GM12878 (cell line): ENCODE measurements at regions not wholly inside any gene's neighbourhood (a gene's known extent, or its start where the extent isn't known, plus 50 kb on each side); places are given as distances from the start of the nearest gene placed in this dataset.

Experiments
- ATAC-seq: fragments of 200-7000 bp; cut with Tn5 transposase; 3 replicates; pipeline ENCODE4 v1.9.1; 2020; ENCODE audit warnings: mild to moderate bottlenecking, moderate library complexity
- BruUV-seq: library from RNA; stranded (reverse); fragments of 400-500 nt; replicated peaks from 2 replicates; lab custom pipeline; 2021; lab: Mats Ljungman, UMichigan
- CTCF ChIA-PET: fragments of 300-600 bp; sonication (Branson Sonifier 250); formaldehyde crosslinking; extraction: SDS; loops from one replicate; lab custom pipeline; 2021; ENCODE audit warnings: inconsistent platforms; lab: Yijun Ruan, JAX
- POLR2A ChIA-PET: fragments of 350-600 bp; formaldehyde crosslinking; extraction: SDS; loops from one replicate; lab custom pipeline; 2021; ENCODE audit warnings: inconsistent platforms; lab: Charles Lee
- RAD21 ChIA-PET: fragments of 300-600 bp; sonication (Branson Sonifier 250); formaldehyde crosslinking; loops from one replicate; lab custom pipeline; 2023; ENCODE audit warnings: antibody characterized with exemption; ENCODE audit not compliant: unreplicated experiment; lab: Charles Lee
- SMC1A ChIA-PET: fragments of 300-600 bp; sonication (Branson Sonifier 250); formaldehyde crosslinking; loops from one replicate; lab custom pipeline; 2023; ENCODE audit not compliant: unreplicated experiment, uncharacterized antibody; lab: Charles Lee
- DNase-seq: peaks from one replicate; pipeline ENCODE4 v3.0.0-alpha.2; 2011; ENCODE audit warnings: low read depth, low spot score
- FAIRE-seq: peaks from 3 replicates; lab custom pipeline; 2011; peaks lifted over from hg19 to GRCh38; lab: Jason Lieb, UNC
- H2AFZ ChIP-seq: 2 replicates; pipeline ENCODE4 v1.6.0; 2011; ENCODE audit warnings: low read depth, low read length, control low read depth; ENCODE audit not compliant: control insufficient read depth
- H3K27ac ChIP-seq: 2 replicates; pipeline ENCODE4 v1.5.1; 2011; ENCODE audit warnings: control low read depth; ENCODE audit not compliant: control insufficient read depth, insufficient read depth
- H3K27me3 ChIP-seq, 2 experiments: replicated peaks in 1 of 2; 2 replicates each; pipeline versions ENCODE4 v1.6.0 to v1.6.1; 2011; ENCODE audit warnings: low read length in 1 of 2; ENCODE audit not compliant: control insufficient read depth in 2 of 2, insufficient read depth in 2 of 2
- H3K36me3 ChIP-seq, 2 experiments: 2 replicates each; pipeline ENCODE4 v1.5.1; 2011; ENCODE audit warnings: low read length in 1 of 2; ENCODE audit not compliant: control insufficient read depth in 2 of 2, insufficient read depth in 2 of 2
- H3K4me1 ChIP-seq: 2 replicates; pipeline ENCODE4 v1.6.1; 2011; ENCODE audit warnings: mild to moderate bottlenecking, low read length, moderate library complexity, mixed read lengths; ENCODE audit not compliant: control insufficient read depth, insufficient read depth
- H3K4me2 ChIP-seq: 2 replicates; pipeline ENCODE4 v1.6.0; 2011; ENCODE audit warnings: control low read depth; ENCODE audit not compliant: control insufficient read depth, insufficient read depth
- H3K4me3 ChIP-seq: fragments of 200-600 bp; sonication (generic); 2 replicates; pipeline ENCODE4 v1.5.1; 2016
- H3K79me2 ChIP-seq: 2 replicates; pipeline ENCODE4 v1.6.0; 2011; ENCODE audit warnings: low read length; ENCODE audit not compliant: control insufficient read depth, insufficient read depth
- H3K9ac ChIP-seq: 2 replicates; pipeline ENCODE4 v1.8.0; 2011; ENCODE audit warnings: low read length, control low read depth, mixed read lengths; ENCODE audit not compliant: control insufficient read depth, insufficient read depth
- H3K9me3 ChIP-seq: replicated peaks from 3 replicates; pipeline ENCODE4 v1.5.1; 2011; ENCODE audit warnings: mild to moderate bottlenecking, low read length; ENCODE audit not compliant: control insufficient read depth, insufficient read depth
- H4K20me1 ChIP-seq: 2 replicates; pipeline ENCODE4 v1.6.0; 2011; ENCODE audit not compliant: control insufficient read depth, insufficient read depth
- BCLAF1 ChIP-seq: fragments of 450-650 bp; IDR thresholded peaks from 2 replicates; pipeline ENCODE4 v1.6.1; 2017; ENCODE audit warnings: antibody characterized with exemption, mild to moderate bottlenecking, moderate library complexity
- BHLHE40 ChIP-seq, 2 experiments: fragments of 450-650 bp in 1 of 2; IDR thresholded peaks; 2 replicates each; pipeline ENCODE4 v1.6.1; 2011 to 2017; ENCODE audit warnings: low read depth in 2 of 2, borderline replicate concordance in 1 of 2, improper control_type of control experiment in 1 of 2, low read length in 1 of 2, mild to moderate bottlenecking in 1 of 2
- BMI1 ChIP-seq: fragments of 450-650 bp; IDR thresholded peaks from 2 replicates; pipeline ENCODE4 v1.6.1; 2016; ENCODE audit warnings: mild to moderate bottlenecking, moderate library complexity, borderline replicate concordance
- EED ChIP-seq: sonication (generic); IDR thresholded peaks from 2 replicates; pipeline ENCODE4 v1.6.1; 2016; ENCODE audit warnings: antibody characterized with exemption, low read depth
- ELK1 ChIP-seq: IDR thresholded peaks from 2 replicates; pipeline ENCODE4 v1.6.1; 2012; ENCODE audit warnings: low read depth, low read length, improper control_type of control experiment
- FOXM1 ChIP-seq: IDR thresholded peaks from 2 replicates; pipeline ENCODE4 v1.6.1; 2012; ENCODE audit warnings: low read depth, mild to moderate bottlenecking, inconsistent platforms, low read length, moderate library complexity
- GATAD2B ChIP-seq: fragments of 450-650 bp; conservative IDR thresholded peaks from 2 replicates; pipeline ENCODE4 v1.6.1; 2017; ENCODE audit warnings: low read depth, mild to moderate bottlenecking, moderate library complexity
- HDAC6 ChIP-seq: fragments of 200-600 bp; sonication (generic); IDR thresholded peaks from one replicate; pipeline ENCODE4 v1.8.0; 2017; ENCODE audit warnings: antibody characterized with exemption; ENCODE audit not compliant: unreplicated experiment
- MYC ChIP-seq: IDR thresholded peaks from 2 replicates; pipeline ENCODE4 v1.6.1; 2011; ENCODE audit warnings: mild to moderate bottlenecking, low read length, moderate library complexity, inconsistent platforms; ENCODE audit not compliant: insufficient read depth, insufficient replicate concordance, insufficient read length, severe bottlenecking
- PML ChIP-seq: IDR thresholded peaks from 2 replicates; pipeline ENCODE4 v1.6.1; 2012; ENCODE audit warnings: low read length, inconsistent platforms
- RB1 ChIP-seq: fragments of 450-650 bp; formaldehyde crosslinking; IDR thresholded peaks from 2 replicates; pipeline ENCODE4 v1.6.1; 2017; ENCODE audit warnings: mild to moderate bottlenecking, borderline replicate concordance
- REST ChIP-seq: IDR thresholded peaks from 2 replicates; pipeline ENCODE4 v1.6.1; 2012; ENCODE audit warnings: mild to moderate bottlenecking, low read depth, low read length
- STAT3 ChIP-seq: IDR thresholded peaks from 2 replicates; pipeline ENCODE4 v1.6.1; 2011; ENCODE audit warnings: low read depth, low read length, improper control_type of control experiment
- ZNF217 ChIP-seq: fragments of 450-650 bp; IDR thresholded peaks from 2 replicates; pipeline ENCODE4 v1.6.1; 2017; ENCODE audit warnings: antibody characterized with exemption, mild to moderate bottlenecking
- WGBS: methylation state at CpG from one replicate; pipeline ENCODE4 v1.1.6; 2016; ENCODE audit warnings: low lambda C conversion rate; ENCODE audit not compliant: insufficient replicate concordance, insufficient coverage; ENCODE audit errors: missing lambda C conversion rate; 5-methylcytosine and 5-hydroxymethylcytosine counted together
- in situ Hi-C: fragments of 300-500 bp; cut with MboI; formaldehyde crosslinking; loops from 9 replicates; pipeline ENCODE4 v1.14.3; 2018; ENCODE audit warnings: mixed read lengths
- intact Hi-C: fragments of 100-400 bp; cut with micrococcal nuclease; formaldehyde crosslinking; loops from one replicate; pipeline ENCODE4 v1.14.2; 2022; ENCODE audit not compliant: unreplicated experiment

GRCh38 chr9:36759141-36759540, 186.4 kb downstream of the MELK start (continued):
- TF ChIP-seq RB1 (no peak), BMI1 (no peak), PML (no peak), STAT3 (no peak), EED (no peak), BCLAF1 (no peak), BHLHE40 (IDR thresholded peaks at IDR 0.05; ENCODE audit: borderline replicate concordance in 1 of 2, low read depth in 2 of 2, low read length in 1 of 2) (no peak), GATAD2B (no peak), ZNF217 (no peak)

GRCh38 chr9:36759976-36760375, 187.3 kb downstream of the MELK start:
- DNase-seq (no peak), ATAC-seq (no peak), FAIRE-seq (no peak)
- no peak overlapping the region for H2AFZ ChIP-seq
- in situ Hi-C loops = no loop called here
- BruUV-seq = no TSS peak
- H3K9ac ChIP-seq = no peak overlapping the region
- ChIA-PET CTCF (no interaction called here), RAD21 (interaction anchor here (1.4 kb wide), 1 partner anchor 31 kb away, joined by 3 read pairs; no protein-coding TSS in a partner anchor), SMC1A (no interaction called here), POLR2A (no interaction called here)
- H3K4me3 ChIP-seq = no peak overlapping the region
- no peaks in the 10 kb centered on the region; the same call in 2 of the 3 replicates for H3K9me3 ChIP-seq
- WGBS = 80% methylated on average over 4 of the region's 4 CpGs
- no peak overlapping the region for H3K27ac ChIP-seq
- H3K79me2 ChIP-seq = no peaks in the 10 kb centered on the region
- no peaks in the 10 kb centered on the region; a peak in 1 of 4 replicates for H3K27me3 ChIP-seq
- no peaks in the 10 kb centered on the region for H4K20me1 ChIP-seq
- no peak overlapping the region for H3K4me2 ChIP-seq
- intact Hi-C loops = no loop called here
- no peaks in the 10 kb centered on the region for H3K36me3 ChIP-seq
- H3K4me1 ChIP-seq = peaks cover 2% of the 10 kb centered on the region
- TF ChIP-seq HDAC6 (no peak), ELK1 (no peak), REST (no peak), FOXM1 (no peak), MYC (no peak)
